ENCODE measurements at regions not wholly inside any gene's neighbourhood (a gene's known extent, or its start where the extent isn't known, plus 50 kb on each side); places are given as distances from the start of the nearest gene placed in this dataset.
"Not testable (repeated sequence)": the region's sequence is repeated elsewhere in the genome, so short reads cannot be mapped to it uniquely, and the experiment has no call there.

DNA sequence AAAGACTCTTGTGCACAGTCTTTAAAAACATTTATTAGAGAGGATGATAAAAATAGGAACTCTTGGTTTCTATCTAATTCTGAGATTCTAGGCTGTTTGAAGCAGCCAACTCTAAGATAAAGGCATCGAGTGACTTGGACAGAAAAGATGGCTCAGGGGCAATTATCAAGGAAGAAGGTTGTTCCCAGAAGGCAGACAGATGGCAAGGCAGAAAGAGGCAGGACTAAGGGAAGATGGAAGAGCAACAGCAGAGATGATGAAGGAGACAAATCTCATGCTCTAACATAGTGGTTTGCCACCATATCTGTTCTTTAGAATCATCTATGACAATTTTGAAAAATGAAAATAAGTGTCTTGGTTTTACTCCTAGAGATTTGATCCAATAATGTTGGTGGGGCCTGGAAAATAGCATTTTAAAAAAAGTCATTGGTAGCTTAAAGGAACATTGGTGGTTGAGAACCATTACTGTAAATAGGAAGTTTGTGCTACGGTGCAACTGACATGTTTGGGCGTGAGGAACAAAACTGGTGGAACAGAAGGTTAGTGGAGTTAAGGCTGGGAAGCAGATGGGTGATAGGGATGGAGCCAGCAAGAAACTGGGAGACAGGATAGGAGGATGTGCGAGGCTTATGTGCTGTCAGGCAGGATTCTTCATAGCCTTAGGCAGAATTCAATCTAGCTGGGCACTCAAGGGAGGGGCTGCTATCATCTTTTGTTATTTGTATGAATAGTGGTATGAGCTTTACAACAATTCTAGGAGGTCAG, 751.1 kb downstream of the DHX35 start:
- no peak for DNase-seq (ENCODE audit: low spot score)

GRCh38 chr20:39706184-39706663, 744.1 kb downstream of the DHX35 start:
- no peak for DNase-seq (ENCODE audit: low spot score)

DNA sequence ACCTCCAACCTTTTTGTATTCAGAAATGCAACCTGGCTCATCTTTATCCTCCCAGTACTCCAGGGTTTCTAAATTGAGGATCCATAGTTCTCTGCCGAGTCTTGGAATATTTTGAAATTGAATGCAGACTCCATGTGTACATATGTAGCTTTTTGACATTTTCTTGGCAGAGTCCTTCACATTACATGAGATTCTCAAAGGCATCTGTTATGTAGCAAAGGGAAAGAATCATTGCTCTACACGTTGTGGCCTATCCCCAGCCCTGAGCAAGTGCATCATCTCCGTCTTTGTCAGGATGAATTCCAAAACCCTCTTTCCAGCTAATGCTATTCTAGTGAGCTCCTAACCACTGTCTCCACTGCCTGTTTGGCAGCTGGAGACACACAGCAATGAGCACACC, 742.9 kb downstream of the DHX35 start:
- no peak for DNase-seq (ENCODE audit: low spot score)

DNA sequence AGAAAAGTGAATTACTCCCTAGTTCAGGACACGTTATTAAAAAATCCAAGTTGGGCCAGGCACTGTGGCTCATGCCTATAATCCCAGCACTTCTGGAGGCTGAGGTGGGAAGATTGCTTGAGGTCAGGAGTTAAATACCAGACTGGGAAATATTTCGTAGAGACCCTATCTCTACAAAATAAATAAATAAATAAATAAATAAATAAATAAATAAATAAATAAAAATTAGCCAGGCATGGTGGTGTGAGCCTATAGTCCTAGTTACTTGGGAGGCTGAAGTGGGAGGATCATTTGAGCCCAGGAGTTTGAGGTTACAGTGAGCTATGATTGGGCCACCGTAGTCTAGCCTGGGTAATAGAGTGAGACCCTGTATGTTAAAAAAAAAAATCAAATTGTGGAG, 741.2 kb downstream of the DHX35 start:
- DNase-seq (ENCODE audit: low spot score) = not testable (repeated sequence)

DNA sequence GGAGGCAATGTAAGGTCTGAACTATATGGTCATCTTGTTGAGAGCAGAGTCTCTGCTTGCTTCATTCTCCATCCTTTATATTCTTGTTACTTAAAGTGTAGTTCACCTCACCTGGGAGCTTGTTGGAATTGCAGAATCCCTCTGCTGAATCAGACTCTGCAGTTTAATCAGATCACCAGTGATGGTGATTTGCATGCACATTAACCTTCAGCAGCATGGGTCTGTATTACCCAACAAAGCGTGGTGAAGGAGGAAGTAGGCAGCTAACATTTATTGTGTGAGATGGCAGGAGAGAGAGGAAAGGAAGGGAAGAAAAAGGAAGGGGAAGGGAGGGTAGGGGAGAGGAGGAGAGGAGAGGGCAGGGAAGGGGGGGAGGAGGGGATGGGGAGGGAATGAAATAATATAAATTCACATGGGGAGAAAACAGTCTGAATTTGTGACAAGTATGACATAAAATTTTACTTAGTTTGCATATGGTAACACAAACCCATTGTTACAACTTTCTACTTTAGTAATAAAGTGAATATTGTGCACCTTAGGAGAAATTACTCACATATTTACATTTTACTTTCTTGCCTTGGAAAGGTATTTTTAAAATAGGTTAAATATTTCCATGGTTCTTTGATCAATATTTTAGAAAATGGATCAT, 740.7 kb downstream of the DHX35 start:
- no peak for DNase-seq (ENCODE audit: low spot score)

DNA sequence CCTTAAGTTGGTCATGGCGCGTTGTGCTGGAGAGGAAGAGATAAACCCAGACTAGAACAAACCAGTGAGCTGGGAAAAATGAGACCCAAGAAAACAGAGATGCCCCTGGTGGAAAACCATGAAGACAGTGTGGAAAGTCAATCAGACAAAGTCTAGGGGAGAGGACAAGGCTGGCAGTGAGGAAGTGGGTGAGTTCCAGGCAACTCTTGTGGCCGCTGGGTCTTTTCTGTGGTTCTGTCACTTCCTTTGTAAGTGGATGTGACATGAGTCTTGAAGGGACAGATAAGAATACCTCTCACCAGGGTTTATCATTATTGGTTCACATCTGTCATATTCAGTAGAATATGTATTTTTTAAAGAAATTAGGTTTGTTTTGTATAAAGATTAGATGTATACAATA, 738.4 kb downstream of the DHX35 start:
- no peak for DNase-seq (ENCODE audit: low spot score)

DNA sequence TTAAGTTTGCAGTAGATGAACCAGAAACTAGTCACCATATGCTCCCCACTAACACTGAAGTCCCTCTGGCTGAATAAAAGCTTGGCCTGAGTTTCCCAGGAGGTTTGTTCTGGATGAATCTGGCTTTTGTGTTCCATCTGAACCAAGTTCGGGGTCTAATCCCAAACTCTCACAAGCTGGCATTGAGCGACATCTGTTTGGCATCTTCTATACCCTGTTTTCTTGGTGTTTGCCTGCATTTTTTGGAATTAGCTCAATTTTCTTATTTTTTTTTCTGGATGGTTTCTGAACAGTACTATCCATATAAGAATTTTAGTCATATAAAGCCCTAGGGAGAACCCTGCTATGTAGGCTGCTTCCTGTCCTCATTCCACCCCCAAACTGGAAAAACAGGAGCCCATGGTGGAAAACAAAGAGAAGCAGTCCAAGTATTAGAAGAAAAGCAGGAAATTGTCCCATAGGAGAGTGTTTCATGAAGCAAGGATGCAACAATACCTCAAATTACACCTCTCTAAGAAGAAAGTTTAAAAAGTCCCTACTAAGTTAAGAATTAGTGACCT, 737.1 kb downstream of the DHX35 start:
- no peak for DNase-seq (ENCODE audit: low spot score)

- no peak for DNase-seq (ENCODE audit: low spot score)
Observed at GRCh38 chr20:39698752-39699151, 736.6 kb downstream of the DHX35 start.

- no peak for DNase-seq (ENCODE audit: low spot score)
Observed at GRCh38 chr20:39691151-39691862, 729.2 kb downstream of the DHX35 start.

DNA sequence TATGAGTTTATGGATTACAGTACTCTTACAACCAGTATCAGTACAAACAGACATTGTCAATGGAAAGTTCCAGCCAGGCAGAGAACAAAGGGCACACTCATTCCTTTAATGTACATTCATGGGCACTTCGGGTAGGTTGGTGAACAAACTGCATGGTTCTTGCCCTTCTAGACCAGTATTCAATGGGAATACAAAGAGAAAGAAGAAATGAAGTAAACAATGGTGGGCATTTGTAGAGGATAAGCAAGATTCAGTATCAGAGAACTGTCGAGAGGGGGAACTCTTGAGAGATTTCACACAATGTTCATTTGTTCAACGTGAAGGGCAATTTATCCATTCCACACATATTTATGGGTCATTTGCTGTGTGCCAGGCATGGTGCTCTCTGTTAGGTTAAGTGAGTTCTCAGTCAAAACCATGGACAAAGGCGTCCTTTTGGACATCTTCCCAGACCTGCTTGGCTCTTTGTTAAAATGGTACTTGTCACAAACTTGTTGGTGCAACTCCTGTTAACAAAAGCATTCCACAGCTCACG, 714.8 kb downstream of the DHX35 start:
- no peak for DNase-seq (ENCODE audit: low spot score)

- DNase-seq (ENCODE audit: low spot score) = no peak
Observed at GRCh38 chr20:39676241-39676640, 714.1 kb downstream of the DHX35 start.

DNA sequence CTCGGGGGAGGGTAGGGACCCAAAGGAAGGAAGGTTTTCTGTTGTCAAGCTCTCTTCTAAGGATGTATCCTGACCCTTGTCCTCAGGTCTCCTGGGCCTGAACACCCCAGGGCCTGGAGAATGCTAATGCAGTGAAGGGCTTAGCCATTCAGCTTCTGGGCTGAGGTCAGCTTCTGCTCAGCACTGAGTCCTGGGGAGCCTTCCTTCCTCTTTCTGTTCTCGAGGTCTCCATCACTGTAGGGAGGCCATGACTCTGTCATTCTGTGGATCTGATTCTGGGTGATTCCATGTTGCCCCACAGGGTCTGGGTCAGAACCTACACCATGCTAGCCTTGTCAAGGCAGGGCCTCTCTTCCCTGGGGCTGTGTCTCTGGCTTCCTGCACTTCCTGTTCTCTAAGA, 712.7 kb downstream of the DHX35 start:
- DNase-seq (ENCODE audit: low spot score) = no peak

DNA sequence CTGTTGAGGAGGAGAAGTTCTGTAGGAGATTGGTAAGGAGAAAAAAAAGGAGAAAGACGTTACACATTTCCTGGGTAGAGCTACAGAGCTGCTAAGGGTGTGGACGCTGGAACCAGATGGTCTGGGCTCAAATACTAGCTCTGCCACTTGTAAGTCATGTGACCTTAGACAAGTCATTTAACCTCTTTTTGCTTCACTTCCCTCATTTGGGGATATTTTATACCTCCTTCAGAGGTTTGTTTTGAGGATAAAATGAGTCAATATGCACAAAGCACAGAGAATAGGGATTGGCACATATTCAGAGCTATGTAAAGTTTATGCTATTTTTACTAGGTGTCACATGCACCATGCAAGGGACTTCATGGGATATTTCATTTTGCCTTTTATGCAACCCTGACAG, 708.8 kb downstream of the DHX35 start:
- no peak for DNase-seq (ENCODE audit: low spot score)

GRCh38 chr20:39669659-39670058, 707.5 kb downstream of the DHX35 start:
- DNase-seq (ENCODE audit: low spot score) = no peak

DNA sequence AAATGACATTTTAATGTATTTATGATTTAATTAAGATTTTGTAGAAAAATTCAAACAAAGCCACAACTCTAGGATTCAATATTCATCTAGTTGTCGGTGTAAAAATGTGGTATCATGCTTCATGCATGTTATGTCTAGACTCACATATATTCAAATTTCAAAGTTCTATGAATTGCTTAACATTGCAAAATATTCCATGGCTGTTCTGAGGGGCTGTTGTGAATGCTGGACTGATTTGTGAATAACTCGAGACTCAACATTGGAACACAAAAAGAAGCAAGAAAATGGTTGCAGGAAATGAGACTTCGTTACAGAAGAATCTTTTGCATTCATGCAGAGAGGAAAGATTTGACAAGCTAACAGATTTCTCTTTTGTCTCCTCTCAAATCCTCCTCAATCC, 705.9 kb downstream of the DHX35 start:
- no peak for DNase-seq (ENCODE audit: low spot score)

DNA sequence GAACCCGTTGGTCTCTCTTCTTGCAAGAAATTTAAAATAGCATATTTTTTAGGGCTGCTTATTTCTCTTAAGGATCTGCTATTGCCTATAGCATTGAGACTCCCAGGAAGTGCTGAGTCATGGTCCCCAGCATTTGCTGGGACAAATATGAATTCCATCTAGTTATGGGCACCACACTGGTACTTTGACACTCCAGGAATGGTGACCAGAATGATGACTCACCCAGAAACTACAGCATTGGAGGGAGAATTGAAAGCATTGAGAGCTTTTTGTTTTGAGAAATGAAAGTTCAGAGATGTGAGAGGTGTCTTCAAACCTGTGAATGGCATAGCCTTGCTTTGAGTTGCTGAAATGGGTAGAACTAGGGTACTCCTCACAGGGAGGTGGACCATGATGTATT, 699.7 kb downstream of the DHX35 start:
- no peak for DNase-seq (ENCODE audit: low spot score)

- no peak for DNase-seq (ENCODE audit: low spot score)
Observed at GRCh38 chr20:39660965-39661364, 698.8 kb downstream of the DHX35 start.

GRCh38 chr20:39660226-39660625, 698.1 kb downstream of the DHX35 start:
- DNase-seq (ENCODE audit: low spot score) = no peak

- no peak for DNase-seq (ENCODE audit: low spot score)
Observed at GRCh38 chr20:39658662-39659409, 696.7 kb downstream of the DHX35 start.

GRCh38 chr20:39654171-39654570, 692.0 kb downstream of the DHX35 start:
- DNase-seq (ENCODE audit: low spot score) = no peak

All from mesenteric fat pad (tissue), 1 donor.